Stimulated activated CD8-positive, alpha-beta memory T cell treated with anti-CD3 and anti-CD28 coated beads, Interleukin-4, amount 100 ng/mL, for 24 hours (primary cell): ENCODE measurements at regions not wholly inside any gene's neighbourhood (a gene's known extent, or its start where the extent isn't known, plus 50 kb on each side); places are given as distances from the start of the nearest gene placed in this dataset.
"Not testable (repeated sequence)": the region's sequence is repeated elsewhere in the genome, so short reads cannot be mapped to it uniquely, and the experiment has no call there.

Experiments
- DNase-seq: peaks from one replicate; pipeline ENCODE4 v3.0.0-alpha.2; 2020; ENCODE audit warnings: low read depth

DNA sequence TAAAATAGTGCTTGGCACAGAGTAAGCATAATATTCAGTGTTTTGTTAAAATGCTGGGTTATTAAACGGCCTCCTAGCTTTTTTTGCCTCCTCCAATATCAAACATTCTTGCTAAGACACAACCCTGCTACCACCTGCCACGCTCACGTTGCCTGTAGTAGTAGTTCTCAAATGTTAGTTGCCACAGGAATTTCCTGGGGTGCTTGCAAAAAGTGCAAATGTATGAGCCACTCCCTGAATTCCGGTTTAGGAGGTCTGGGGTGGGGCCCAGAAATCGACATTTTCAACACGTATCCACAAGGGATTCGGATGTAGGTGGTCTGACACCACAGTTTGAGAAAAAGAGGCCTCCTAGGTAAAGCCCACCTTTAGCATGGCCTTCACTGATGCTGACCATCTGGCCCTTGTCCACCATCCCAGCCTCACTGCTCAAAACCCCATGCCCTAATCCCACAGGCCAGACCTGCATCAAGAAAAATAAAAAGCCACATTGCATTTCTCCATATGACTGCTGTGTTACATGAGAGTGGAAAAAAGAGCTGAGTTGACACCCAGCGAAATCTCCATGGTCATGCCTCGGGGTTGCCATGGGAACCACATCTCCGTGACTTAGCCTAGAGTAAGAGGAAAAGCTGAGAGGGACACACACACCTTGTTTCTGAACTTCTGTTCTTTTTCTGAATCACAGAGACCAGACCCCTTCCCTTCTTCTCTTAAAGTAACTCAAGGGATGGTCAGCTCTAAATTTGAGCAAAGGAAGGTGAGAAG, 116.4 kb upstream of the HES1 start:
- DNase-seq, result no peak

DNA sequence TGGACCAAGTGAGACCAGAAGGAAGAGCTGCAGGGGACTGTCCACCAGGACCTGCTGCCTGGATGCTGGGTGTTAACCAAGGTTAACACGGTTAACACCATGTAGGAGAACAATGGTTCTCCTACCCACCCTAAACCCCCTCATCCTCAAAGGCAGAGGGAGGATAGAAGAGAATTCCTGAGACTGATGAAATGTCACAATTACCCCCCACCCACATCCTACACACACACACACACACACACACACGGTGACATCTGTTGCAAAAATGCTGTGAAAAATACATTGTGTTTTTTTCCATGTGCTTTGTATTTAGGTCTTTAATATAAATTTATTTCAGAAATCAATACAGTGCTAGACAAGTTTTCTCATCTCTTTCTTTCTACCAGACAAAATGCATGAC, 113.9 kb upstream of the HES1 start:
- DNase-seq, result no peak

DNA sequence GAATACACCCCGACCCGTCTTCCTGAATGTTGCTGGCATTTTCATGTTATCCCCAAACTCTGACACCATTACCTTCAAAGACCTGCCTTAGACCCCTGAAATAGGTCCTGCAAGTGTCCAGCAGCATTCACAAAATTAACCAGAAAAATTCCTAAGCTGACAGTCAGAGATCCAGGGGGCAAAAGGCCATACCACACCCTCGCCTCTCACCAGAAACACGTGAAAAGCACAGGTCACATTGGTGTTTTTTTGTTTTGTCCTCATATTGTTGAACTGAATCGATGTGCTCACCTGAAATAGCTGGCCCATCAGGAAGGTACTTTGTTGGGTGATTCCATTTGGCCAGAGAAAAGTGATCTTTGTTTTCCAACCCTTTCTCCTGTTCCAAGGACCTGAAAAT, 113.1 kb upstream of the HES1 start:
- DNase-seq, result no peak

DNA sequence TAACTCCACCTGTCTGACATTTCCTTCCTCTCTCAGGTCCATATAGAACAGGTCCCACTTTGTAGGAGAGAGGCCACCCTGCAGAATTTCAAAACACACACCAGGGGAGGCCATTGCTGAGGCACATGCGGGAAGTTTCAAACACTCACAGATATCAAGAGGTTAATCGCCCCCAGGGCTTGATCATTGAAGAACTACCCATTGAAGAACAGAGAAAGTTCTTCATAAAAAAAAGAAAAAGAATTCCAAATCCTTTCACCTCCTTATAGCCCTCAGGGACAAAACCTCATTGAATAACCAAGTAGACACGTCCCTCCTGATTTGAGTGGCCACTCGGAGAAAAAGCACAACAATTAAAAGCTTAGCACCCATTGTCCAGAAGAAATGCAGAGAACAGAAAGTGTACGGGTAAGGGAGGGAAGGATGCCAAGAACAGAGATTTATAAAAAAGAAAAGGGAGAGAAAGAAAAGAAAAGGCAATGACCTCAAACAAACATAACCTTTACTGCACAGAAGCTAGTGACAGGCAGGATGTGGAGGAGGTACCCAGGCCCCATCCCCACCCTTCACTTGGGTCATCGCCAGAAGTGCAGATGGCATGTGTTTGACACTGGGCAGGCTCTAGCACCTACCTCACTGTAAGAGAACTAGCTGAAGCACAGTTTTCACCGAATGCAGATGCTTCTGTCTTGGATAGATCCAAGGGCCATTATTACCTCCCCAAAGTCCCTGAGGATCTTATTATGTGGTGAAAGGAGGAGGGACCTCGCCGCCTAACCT, 112.3 kb upstream of the HES1 start:
- DNase-seq, result no peak

DNA sequence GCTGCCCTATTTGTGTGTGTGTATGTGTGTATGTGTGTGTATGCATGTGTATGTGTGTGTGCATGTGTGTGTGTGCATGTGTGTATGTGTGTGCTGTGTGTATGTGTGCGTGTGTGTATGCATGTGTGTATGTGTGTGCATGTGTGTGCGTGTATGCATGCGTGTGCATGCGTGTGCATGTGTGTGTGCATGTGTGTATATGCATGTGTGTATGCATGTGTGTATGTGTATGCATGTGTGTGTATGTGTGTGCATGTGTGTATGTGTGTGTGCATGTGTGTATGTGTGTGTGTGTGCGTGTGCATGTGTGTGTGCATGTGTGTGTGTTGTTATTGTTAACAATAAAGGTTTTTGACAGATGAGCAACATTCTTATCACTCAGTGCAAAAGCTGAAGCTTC, 110.8 kb upstream of the HES1 start:
- no peak for DNase-seq

DNA sequence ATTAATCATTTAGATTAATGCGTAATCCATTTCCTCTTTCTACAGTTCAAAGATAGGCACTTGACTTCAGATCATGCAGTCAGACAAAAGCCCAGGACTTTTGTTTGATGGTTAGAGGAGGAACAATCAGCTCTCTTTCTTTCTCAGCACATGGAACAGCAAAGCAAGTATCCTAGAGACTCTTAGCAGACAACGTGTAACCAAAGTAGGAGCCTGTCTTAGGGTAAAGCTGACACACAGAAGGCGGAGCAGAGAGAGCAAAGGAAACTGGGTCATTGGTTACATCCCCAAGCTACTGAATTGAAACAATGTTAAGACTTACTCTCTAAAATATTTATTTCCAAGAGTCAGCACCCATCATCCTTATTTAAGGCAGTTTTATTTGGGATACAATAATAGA, 110.0 kb upstream of the HES1 start:
- DNase-seq, result no peak

DNA sequence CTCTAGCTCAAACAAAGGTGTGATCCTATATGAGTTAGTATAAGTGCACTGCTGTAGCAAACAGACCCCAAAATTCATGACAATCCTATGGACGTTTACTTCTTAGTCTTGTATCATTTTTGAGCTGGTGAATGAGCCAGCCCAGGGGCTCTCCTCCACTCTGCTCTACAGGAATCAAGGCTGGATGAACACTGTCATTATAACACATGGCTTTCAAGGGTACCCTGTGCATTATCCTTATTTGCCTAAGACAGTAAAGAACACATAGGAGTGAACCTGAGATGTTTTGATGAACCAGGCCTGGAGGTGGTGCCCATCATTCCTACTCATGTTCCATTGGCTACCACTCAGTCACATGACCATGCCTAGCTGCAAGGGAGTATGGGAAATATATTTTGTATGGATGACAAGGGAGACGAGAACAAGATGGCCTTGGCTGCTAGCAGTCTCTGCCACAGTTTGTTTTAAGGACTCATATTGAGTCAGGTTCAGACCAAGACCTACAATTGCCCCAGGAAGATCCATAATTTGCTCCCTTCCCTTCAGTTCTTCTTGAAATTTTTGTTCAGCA, 107.4 kb upstream of the HES1 start:
- DNase-seq, result no peak

DNA sequence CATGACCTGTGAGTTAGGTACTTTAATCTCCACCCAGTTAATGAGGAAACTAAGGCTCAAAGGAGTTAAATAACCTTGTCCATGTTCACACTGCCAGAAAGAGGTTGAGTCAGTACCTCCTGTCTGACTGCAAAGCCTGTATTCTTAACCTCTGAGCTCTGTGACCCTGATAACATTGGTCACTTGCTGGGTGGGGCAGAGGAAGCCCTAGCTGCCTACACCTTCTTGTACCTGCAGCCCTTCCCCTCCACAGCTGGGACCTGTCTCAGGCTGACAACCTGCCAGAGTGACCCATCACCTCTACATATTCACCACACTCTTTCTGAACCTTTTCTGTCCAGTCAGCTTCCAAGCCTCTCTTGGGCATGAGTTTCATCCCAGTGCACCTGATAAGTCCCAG, 106.1 kb upstream of the HES1 start:
- DNase-seq, result no peak

DNA sequence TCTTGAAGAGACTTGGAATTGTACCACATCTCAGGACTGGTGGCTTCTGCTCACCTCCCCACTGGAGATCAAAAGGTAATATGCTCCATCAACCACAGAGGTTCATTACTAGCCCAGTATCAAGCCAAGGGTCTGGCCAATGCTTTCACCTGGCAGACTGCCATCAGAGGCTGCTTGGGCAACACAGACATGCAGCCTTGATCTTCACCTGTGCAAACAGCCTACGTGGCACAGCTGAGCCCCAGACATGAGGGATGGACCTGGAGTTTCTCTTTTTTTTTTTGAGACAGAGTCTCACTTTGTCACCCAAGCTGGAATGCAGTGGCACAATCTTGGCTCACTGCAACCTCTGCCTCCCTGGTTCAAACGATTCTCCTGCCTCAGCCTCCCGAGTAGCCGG, 105.6 kb upstream of the HES1 start:
- no peak for DNase-seq

DNA sequence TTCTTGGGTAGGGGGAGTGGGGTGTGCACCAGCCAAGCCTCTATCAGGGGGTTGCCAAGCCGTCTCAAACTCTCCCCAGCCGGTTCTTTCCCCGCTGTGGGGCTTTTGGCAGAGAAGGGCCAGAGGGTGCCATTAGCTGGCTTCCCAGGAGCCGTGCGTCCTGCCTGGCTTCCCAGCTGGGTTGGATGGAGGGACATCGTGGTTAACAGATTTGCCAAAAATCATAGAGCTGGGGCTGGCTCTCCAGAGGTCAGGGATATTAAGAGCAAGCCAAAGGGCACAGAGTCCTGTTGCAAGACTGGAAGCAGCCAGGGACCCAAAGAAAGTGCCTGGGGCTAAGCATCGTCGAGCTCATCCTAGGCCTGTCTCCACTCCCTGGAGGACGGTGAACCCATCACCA, 104.6 kb upstream of the HES1 start:
- no peak for DNase-seq

DNA sequence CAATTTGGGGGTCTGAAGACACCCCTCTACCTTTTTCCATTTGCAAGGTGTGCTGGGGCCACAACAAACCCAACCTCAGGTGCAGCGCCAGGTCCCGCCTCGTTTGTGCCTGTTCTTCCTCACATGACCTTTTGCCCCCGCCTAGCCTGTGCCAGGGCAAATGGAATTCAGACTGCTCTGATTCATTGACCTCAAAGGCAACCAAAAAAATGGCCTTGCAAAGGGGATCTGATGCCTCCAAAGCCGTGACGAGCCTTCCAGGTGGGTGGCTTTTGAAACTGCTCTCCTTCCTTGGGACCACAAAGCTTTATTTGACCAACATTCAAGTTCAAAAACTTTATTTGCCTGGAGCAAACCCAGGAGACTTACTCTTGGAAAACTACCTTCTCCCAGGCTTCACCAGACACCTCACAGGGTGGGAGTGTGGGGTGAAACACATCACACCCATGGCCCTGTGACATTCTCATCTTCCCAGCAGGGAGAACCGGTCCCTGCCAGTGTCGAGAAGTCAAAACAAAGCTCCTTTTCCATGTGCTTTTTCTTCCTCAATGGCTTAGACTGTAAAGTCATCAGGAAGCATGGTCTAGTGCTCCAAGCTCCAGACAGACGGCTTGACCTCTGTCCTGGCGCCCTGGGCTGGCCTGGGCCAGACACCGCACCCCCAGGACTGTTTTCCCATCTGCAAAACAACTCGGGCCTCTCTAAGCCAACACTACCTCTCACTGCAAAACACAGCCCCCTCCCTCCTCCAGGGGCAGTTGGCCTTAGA, 103.9 kb upstream of the HES1 start:
- no peak for DNase-seq

DNA sequence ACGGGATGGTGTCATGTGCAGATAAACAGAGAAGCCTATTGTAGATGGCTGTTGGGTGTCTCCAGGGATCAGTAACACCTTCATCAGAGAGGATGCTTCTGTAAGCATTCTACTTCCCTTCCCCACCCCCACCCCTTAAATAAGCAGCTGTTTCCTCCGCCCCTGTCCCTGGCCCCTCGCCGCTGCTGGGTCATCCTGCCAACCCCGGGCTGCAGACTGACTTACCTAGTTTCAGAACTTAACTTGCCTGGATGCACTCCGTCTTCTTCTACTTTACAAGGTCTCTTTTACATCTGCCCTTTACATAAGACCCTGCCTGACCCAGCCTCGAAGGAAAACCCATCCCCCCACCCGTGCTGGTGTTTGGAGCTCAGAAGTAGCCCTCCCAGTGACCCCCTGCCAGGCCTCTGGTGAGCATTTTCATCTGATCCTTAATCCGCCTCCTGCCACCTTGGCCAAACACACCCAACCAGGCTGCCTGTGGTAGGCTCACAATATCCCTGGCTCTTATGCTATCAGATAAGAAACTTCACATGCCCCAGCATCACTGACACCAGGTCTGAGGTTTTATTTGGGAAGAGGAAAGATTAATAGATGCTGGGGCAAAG, 103.0 kb upstream of the HES1 start:
- no peak for DNase-seq

DNA sequence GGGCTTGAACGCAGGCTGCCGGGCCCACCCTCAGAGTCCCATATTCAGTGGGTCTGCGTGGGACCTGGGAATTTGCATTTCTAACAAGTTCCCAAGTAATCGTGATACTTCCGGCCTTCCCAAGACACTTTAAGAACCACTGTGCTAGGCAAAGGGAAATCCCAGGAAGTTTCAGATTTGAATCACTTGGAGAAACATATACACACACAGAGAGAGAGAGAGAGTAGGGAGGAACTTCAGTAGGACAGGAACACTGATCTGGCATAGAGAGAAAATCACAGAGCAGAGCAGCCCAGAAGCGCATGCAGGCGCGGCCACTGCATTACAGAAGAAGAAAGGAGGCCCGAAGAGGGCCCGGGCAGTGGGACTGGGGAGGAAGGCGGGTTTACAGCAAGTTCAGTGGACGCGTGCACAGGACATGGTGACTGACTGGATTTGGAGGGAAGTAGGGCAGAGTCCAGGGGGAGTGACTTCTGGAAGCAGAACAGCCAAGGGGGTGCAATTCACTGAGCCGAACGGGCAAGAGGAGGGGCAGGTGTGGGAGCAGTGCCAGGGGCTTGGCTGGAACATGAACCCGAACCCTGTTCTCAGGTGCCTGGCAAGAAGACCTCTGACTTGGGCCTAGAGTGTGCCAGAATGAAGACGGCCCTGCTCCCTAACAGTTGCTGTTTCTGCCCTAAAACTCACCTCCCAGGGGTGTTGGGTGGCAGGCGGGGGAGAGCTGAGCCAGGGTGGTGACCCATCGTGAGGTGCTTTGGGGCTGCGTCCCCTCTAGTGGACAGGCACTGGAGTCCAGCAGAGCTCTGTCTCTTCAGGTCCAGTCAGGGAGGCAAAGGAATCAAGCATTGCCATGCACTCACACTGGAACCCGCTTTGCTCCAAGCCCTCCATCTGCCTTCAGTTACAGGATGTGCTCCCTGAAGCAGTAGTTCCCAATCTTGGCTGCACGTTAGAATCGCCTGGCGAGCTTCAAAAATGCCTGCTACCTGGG, 101.3 kb upstream of the HES1 start:
- no peak for DNase-seq

DNA sequence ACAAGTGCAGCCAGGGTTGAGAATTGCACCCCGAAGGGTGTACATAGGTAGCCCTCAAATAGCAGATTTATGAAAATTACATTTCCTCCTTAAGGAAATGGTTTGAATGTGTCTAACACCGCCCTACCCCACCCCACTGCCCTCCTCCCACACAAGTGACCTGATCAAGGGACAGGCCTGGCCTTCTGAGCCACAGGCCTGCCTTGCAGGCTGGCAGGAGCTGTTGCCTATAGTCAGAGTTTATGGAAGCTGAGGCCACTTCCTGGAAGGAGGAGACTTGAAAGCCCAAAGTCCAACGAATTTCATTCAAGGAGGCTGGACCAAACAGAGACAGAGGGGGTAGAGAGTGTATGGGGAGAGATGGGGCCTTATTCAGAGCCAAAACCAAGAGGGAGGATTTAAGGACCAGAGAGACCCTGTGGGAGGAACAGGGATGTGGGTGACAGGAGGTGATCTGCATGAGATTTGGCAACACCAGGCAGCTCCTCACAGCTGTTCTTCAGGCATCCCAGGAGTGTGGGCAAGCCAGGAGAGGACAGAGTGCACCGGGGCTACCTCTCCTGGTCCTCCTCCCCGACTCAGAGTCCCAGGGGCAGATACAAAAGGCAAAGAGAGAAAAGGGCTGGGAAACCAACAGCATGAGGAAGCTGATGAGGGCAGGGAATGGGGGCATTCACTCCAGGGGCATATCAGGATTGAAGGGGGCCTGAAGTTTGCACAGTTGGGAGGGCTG, 100.4 kb upstream of the HES1 start:
- DNase-seq, result no peak

DNA sequence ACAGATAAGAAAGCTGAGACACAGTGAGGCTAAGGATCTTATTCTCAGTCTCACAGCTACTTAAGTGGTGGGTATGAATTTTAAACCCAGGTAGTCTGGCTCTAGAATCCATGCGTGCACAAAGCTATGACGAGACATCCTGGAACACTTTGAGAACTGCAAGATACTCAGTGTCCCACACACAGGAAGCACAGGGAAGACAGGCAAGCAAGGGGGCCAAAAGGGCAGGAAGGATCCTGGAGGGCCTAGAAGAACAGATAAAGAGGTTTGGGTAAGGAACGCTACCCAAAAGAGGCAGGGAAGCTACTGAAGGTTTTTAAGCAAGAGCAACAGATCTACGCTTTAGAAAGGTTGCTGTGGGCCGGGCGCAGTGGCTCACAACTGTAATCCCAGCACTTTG, 99.1 kb upstream of the HES1 start:
- no peak for DNase-seq

DNA sequence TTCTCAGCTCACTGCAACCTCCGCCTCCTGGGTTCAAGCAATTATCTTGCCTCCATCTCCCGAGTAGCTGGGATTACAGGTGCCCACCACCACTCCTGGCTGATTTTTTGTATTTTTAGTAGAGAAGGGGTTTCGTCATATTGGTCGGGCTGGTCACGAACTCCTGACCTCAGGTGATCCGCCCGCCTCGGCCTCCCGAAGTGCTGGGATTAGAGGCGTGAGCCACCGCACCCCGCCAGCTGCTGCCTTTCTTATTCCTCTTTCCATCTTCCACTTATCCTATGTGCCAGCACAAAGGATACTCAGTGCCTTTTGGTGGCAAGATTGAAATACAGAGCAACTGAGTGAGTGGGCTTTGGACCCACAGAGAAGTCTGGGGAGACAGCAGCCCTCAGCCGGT, 97.6 kb upstream of the HES1 start:
- DNase-seq, result not testable (repeated sequence)

DNA sequence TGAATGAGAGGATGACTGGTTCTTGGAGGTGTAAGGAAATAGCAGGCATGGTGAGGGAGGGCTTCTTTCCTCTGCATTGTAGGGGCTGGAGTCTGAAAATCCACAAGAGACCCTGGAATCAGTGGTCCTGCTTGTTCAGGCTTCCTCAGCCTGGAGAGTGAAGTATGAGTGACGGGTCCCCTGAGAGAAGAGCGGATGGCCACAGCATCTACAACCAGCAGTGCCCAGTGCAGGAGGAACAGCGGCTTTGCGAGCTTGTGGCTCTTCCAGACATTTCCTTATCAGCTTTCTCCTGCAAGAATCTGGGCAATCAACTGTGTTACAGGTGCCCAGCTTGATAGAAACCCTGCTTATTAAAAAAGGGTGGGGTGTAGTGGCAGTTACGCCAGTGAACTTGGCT, 97.0 kb upstream of the HES1 start:
- DNase-seq, result no peak

DNA sequence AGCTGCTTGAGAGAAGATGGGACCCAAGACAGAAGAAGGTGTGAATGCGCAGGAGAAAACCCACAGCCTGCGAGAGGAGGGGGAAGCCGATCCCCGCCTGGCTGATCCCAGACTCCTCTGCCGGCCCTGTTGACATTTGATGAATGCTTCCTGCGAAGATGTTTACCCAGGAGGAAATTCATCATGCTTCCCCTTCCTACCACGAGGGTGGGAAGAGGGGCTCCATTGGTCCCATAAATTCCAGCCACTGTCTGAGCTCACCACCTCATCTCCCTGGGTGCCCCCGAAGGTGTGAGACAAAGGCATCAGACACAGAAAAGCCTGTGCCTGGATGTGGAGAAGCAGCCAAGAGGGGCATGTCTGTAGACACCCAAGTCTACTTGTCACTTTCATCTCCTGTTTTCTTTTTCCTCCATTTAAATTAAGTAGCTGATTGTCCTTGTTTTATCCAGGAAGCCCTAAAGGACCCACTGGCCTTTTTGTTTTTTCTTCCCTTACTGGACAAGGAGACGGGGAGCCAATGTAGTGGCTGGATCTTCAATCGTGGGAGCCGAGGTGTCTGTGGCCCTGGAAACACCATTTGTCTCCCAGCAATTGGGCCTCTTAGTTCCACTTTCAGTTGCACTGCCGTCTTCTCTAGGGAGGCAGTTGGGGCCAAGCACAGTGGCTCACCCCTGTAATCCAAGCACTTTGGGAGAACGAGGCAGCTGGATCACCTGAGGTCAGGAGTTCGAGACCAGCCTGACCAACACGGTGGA, 95.3 kb upstream of the HES1 start:
- DNase-seq, result no peak

DNA sequence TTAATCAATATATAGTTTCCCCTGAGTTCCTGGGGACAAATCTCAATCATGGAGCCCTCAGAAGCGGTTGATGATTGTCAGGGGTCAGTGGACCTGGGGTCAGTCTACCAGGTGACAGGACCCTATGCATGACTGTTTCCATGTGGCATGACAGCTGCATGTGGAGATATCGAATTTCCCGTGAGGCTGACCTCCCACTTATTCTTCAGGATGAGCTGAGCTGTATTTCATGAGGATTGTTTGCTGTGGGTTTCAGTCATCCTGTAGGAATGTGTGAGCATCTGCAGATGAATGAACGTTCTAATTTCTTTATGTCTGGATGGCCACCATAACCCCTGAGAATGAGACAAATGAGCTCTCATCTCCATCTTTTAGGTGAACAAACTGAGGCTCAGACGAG, 93.0 kb upstream of the HES1 start:
- DNase-seq, result no peak

DNA sequence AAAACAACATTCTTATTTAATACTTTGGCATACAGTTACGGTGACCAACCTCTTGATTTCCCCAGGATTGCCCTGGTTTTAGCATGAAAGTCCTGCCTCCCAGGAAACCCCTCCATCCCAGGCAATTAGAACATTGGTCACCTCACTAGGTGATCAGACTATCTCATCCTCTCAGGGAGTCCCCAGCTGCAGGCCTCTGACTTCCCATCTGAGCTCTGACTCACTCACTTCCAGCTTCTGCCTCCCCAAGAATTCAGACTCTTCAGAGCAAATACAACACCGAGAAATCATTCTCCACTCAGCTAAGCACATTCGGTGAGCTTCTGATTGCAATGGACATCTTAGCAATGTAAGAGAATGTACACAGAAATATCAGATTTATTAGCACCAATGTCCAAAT, 92.4 kb upstream of the HES1 start:
- no peak for DNase-seq
